K562 (cell line): ENCODE measurements at regions not wholly inside any gene's neighbourhood (a gene's known extent, or its start where the extent isn't known, plus 50 kb on each side); places are given as distances from the start of the nearest gene placed in this dataset.

Experiments
- ATF1 ChIP-seq, 2 experiments: fragments of 450-650 bp in 1 of 2; IDR thresholded peaks; 2 replicates each; pipeline ENCODE4 v1.6.1; 2016; ENCODE audit warnings: missing compliant biosample characterization in 1 of 2, missing genetic modification characterization in 1 of 2
- CEBPG ChIP-seq, 3 experiments: fragments of 200-800 bp in 1 of 3; sonication (Bioruptor generic) in 1 of 3; sonication (generic) in 1 of 3; formaldehyde crosslinking in 1 of 3; IDR thresholded peaks in 2 of 3; conservative IDR thresholded peaks in 1 of 3; 2 replicates each; pipeline versions ENCODE4 v1.6.1 to v1.8.0; 2016 to 2022; ENCODE audit warnings: missing compliant biosample characterization in 2 of 3, missing genetic modification characterization in 2 of 3, mild to moderate bottlenecking in 1 of 3, missing genetic modification reagents in 1 of 3
- CTBP1 ChIP-seq: fragments of 450-650 bp; IDR thresholded peaks from 2 replicates; pipeline ENCODE4 v1.6.1; 2016; ENCODE audit warnings: borderline replicate concordance
- E2F8 ChIP-seq: fragments of 450-650 bp; IDR thresholded peaks from 2 replicates; pipeline ENCODE4 v1.7.1; 2018; ENCODE audit warnings: mild to moderate bottlenecking, low read depth; ENCODE audit not compliant: partially characterized antibody
- MAFG ChIP-seq: fragments of 450-650 bp; conservative IDR thresholded peaks from 2 replicates; pipeline ENCODE4 v1.6.1; 2016; ENCODE audit warnings: missing genetic modification characterization, missing compliant biosample characterization
- NUFIP1 ChIP-seq: fragments of 450-650 bp; IDR thresholded peaks from 2 replicates; pipeline ENCODE4 v1.6.1; 2018; ENCODE audit not compliant: partially characterized antibody
- RAD21 ChIP-seq, 2 experiments: fragments of 250-450 bp in 1 of 2; fragments of 450-650 bp in 1 of 2; sonication (Bioruptor Pico) in 1 of 2; formaldehyde crosslinking in 1 of 2; IDR thresholded peaks in 1 of 2; conservative IDR thresholded peaks in 1 of 2; 2 replicates each; pipeline versions ENCODE4 v1.4.0 to v1.8.0; 2020 to 2022; ENCODE audit warnings: mild to moderate bottlenecking in 2 of 2, moderate library complexity in 1 of 2
- SFPQ ChIP-seq: fragments of 200-400 bp; formaldehyde crosslinking; IDR thresholded peaks from 2 replicates; pipeline ENCODE4 v1.6.1; 2017; ENCODE audit warnings: mild to moderate bottlenecking, low read depth, low read length, moderate library complexity
- ZNF217 ChIP-seq: sonication (generic); formaldehyde crosslinking; IDR thresholded peaks from 2 replicates; pipeline ENCODE4 v1.8.0; 2022; ENCODE audit warnings: mild to moderate bottlenecking, missing genetic modification reagents
- ZNF324 ChIP-seq: fragments of 250-450 bp; sonication (Bioruptor Pico); IDR thresholded peaks from 2 replicates; pipeline ENCODE4 v1.4.0; 2020; ENCODE audit warnings: mild to moderate bottlenecking
- ZNF584 ChIP-seq: fragments of 200-800 bp; sonication (Bioruptor generic); IDR thresholded peaks from 2 replicates; pipeline ENCODE4 v1.6.1; 2016; ENCODE audit warnings: low read depth, mild to moderate bottlenecking, missing genetic modification characterization, missing compliant biosample characterization
- ZNF696 ChIP-seq: fragments of 250-450 bp; sonication (Bioruptor Pico); conservative IDR thresholded peaks from 2 replicates; pipeline ENCODE4 v1.4.0; 2020; ENCODE audit warnings: mild to moderate bottlenecking, moderate library complexity
- TF ChIP-seq, protein P1 (sequence below): fragments of 450-650 bp; formaldehyde crosslinking; IDR thresholded peaks from 2 replicates; pipeline ENCODE4 v1.4.0; 2022; ENCODE audit warnings: mild to moderate bottlenecking, moderate library complexity
- TF ChIP-seq, protein P2 (sequence below): fragments of 450-650 bp; IDR thresholded peaks from 2 replicates; pipeline ENCODE4 v1.6.1; 2016; ENCODE audit warnings: mild to moderate bottlenecking
- TF ChIP-seq, protein P3 (sequence below): fragments of 450-650 bp; IDR thresholded peaks from 2 replicates; pipeline ENCODE4 v1.6.1; 2017; ENCODE audit warnings: mild to moderate bottlenecking, moderate library complexity

DNA sequence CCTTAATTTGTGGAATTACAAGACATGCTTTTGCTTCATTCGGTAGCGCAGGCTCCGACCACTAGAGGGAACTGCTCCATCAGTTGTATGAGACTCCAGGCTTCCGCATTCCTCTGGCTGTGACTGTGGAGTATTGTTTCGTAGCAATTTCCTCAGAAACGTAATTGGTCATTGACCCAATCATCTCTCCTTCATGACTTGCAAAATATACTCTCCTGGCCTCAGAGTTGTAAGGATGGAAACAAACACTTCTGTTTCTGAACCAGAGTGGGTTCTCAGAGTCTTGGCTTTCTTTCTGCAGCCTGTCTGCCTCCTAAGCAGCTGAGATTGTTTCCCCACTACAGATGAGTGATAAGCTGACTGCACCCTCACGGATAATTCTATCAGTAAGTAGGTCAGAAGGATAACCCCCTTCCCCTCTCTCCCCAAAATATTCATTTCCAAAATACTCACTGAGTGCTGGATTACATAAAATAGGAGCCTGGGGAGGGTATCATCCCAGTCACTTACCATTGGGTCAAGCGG lies 146.8 kb upstream of the ZC3H12C start (continued):
- TF ChIP-seq, protein P1, sequence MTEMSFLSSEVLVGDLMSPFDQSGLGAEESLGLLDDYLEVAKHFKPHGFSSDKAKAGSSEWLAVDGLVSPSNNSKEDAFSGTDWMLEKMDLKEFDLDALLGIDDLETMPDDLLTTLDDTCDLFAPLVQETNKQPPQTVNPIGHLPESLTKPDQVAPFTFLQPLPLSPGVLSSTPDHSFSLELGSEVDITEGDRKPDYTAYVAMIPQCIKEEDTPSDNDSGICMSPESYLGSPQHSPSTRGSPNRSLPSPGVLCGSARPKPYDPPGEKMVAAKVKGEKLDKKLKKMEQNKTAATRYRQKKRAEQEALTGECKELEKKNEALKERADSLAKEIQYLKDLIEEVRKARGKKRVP (CRISPR knock-in tag): no peak
- TF ChIP-seq, protein P2, sequence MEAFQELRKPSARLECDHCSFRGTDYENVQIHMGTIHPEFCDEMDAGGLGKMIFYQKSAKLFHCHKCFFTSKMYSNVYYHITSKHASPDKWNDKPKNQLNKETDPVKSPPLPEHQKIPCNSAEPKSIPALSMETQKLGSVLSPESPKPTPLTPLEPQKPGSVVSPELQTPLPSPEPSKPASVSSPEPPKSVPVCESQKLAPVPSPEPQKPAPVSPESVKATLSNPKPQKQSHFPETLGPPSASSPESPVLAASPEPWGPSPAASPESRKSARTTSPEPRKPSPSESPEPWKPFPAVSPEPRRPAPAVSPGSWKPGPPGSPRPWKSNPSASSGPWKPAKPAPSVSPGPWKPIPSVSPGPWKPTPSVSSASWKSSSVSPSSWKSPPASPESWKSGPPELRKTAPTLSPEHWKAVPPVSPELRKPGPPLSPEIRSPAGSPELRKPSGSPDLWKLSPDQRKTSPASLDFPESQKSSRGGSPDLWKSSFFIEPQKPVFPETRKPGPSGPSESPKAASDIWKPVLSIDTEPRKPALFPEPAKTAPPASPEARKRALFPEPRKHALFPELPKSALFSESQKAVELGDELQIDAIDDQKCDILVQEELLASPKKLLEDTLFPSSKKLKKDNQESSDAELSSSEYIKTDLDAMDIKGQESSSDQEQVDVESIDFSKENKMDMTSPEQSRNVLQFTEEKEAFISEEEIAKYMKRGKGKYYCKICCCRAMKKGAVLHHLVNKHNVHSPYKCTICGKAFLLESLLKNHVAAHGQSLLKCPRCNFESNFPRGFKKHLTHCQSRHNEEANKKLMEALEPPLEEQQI: peak; percentile 34; the same call in 1 of the 2 replicates
- TF ChIP-seq ZNF696 (CRISPR knock-in tag) (no peak), ZNF324 (CRISPR knock-in tag) (no peak), NUFIP1 (no peak), RAD21 (CRISPR knock-in tag; conservative IDR thresholded peaks at IDR 0.05 in 1 of 2, IDR thresholded peaks at IDR 0.05 in 1 of 2) (peak; percentile 95 to 96), CTBP1 (peak; percentile 64), MAFG (peak; percentile 93), ZNF584 (CRISPR knock-in tag) (0 out of 2 replicates have a peak, but pooled peaks have one; percentile 51), E2F8 (peak; percentile 62), ZNF217 (no peak), ATF1 (CRISPR knock-in tag; IDR thresholded peaks at IDR 0.05) (no peak), ATF1 (tag; IDR thresholded peaks at IDR 0.05) (peak; percentile 92), CEBPG (CRISPR knock-in tag; IDR thresholded peaks at IDR 0.05) (no peak), CEBPG (tag; conservative IDR thresholded peaks at IDR 0.05 in 1 of 2, IDR thresholded peaks at IDR 0.05 in 1 of 2) (no peak), SFPQ (no peak)
- TF ChIP-seq, protein P3, sequence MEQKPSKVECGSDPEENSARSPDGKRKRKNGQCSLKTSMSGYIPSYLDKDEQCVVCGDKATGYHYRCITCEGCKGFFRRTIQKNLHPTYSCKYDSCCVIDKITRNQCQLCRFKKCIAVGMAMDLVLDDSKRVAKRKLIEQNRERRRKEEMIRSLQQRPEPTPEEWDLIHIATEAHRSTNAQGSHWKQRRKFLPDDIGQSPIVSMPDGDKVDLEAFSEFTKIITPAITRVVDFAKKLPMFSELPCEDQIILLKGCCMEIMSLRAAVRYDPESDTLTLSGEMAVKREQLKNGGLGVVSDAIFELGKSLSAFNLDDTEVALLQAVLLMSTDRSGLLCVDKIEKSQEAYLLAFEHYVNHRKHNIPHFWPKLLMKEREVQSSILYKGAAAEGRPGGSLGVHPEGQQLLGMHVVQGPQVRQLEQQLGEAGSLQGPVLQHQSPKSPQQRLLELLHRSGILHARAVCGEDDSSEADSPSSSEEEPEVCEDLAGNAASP: no peak
